H1 (cell line): ENCODE measurements at regions not wholly inside any gene's neighbourhood (a gene's known extent, or its start where the extent isn't known, plus 50 kb on each side); places are given as distances from the start of the nearest gene placed in this dataset.

Experiments
- CTCF ChIA-PET: fragments of 300-600 bp; sonication (Branson Sonifier 250); formaldehyde crosslinking; loops from one replicate; lab custom pipeline; 2021; ENCODE audit not compliant: partially characterized antibody; lab: Charles Lee
- POLR2A ChIA-PET: fragments of 300-600 bp; sonication (Branson Sonifier 250); formaldehyde crosslinking; loops from one replicate; lab custom pipeline; 2021; ENCODE audit warnings: inconsistent platforms; ENCODE audit not compliant: partially characterized antibody; lab: Charles Lee
- DNase-seq, 2 experiments: peaks; one replicate each; pipeline versions ENCODE4 v3.0.0 to v3.0.0-alpha.2; 2010 to 2022; ENCODE audit warnings: low spot score in 2 of 2, low read depth in 1 of 2, mixed read lengths in 1 of 2
- FAIRE-seq: peaks from 2 replicates; lab custom pipeline; 2011; peaks lifted over from hg19 to GRCh38; lab: Jason Lieb, UNC
- H2AFZ ChIP-seq: 2 replicates; pipeline ENCODE4 v1.8.1; 2012; ENCODE audit warnings: low read length, inconsistent platforms
- H2AK5ac ChIP-seq: 2 replicates; pipeline ENCODE4 v1.6.1; 2013; ENCODE audit warnings: low read depth, low read length
- H2BK120ac ChIP-seq: replicated peaks from 2 replicates; pipeline ENCODE3; 2013; ENCODE audit warnings: low read depth, low read length, inconsistent platforms
- H2BK12ac ChIP-seq: 2 replicates; pipeline ENCODE4 v1.6.1; 2013; ENCODE audit warnings: low read depth, low read length
- H2BK15ac ChIP-seq: 2 replicates; pipeline ENCODE4 v1.6.1; 2013; ENCODE audit warnings: low read length
- H2BK20ac ChIP-seq: 2 replicates; pipeline ENCODE4 v1.6.1; 2013; ENCODE audit warnings: low read length
- H2BK5ac ChIP-seq: 2 replicates; pipeline ENCODE4 v1.6.1; 2013; ENCODE audit warnings: low read depth, low read length
- H3K14ac ChIP-seq: 2 replicates; pipeline ENCODE4 v1.6.1; 2013; ENCODE audit warnings: inconsistent platforms; ENCODE audit not compliant: insufficient read length
- H3K18ac ChIP-seq: 2 replicates; pipeline ENCODE4 v1.6.1; 2013; ENCODE audit warnings: low read length; ENCODE audit errors: extremely low read depth
- H3K23ac ChIP-seq: 2 replicates; pipeline ENCODE4 v1.6.1; 2013; ENCODE audit warnings: inconsistent platforms; ENCODE audit not compliant: insufficient read length
- H3K23me2 ChIP-seq: 2 replicates; pipeline ENCODE4 v1.6.1; 2013; ENCODE audit warnings: low read depth, low read length
- H3K27ac ChIP-seq: 2 replicates; pipeline ENCODE4 v1.6.1; 2011; ENCODE audit warnings: low read depth, low read length, inconsistent platforms
- H3K27me3 ChIP-seq, 4 experiments: replicated peaks in 1 of 4; 1 replicate in 1 of 4; 2 replicates in 3 of 4; pipeline versions ENCODE4 v1.6.1 to v1.8.1; 2011 to 2013; ENCODE audit warnings: low read length in 3 of 4, mild to moderate bottlenecking in 3 of 4, inconsistent platforms in 2 of 4, mixed read lengths in 2 of 4, moderate library complexity in 1 of 4; ENCODE audit not compliant: control insufficient read depth in 3 of 4, insufficient read depth in 3 of 4; ENCODE audit errors: extremely low read depth in 1 of 4
- H3K36me3 ChIP-seq, 4 experiments: 2 replicates each; pipeline versions ENCODE4 v1.6.1 to v1.8.1; 2011 to 2013; ENCODE audit warnings: mild to moderate bottlenecking in 4 of 4, low read length in 3 of 4, moderate library complexity in 2 of 4, control low read depth in 1 of 4, inconsistent platforms in 1 of 4; ENCODE audit not compliant: insufficient read depth in 4 of 4, control insufficient read depth in 2 of 4
- H3K4ac ChIP-seq: replicated peaks from 2 replicates; pipeline ENCODE3; 2013; ENCODE audit warnings: low read length, low read depth, mixed read lengths, inconsistent platforms; ENCODE audit not compliant: insufficient read length
- H3K4me1 ChIP-seq, 4 experiments: replicated peaks in 1 of 4; 1 replicate in 1 of 4; 2 replicates in 3 of 4; pipeline versions ENCODE4 v1.6.1 to v1.8.1; 2011 to 2013; ENCODE audit warnings: low read length in 3 of 4, inconsistent platforms in 2 of 4, mixed read lengths in 1 of 4; ENCODE audit not compliant: insufficient read depth in 4 of 4, control insufficient read depth in 3 of 4
- H3K4me2 ChIP-seq, 2 experiments: 2 replicates each; pipeline versions ENCODE4 v1.6.1 to v1.8.1; 2011 to 2013; ENCODE audit warnings: low read depth in 2 of 2, low read length in 2 of 2, control low read depth in 1 of 2, inconsistent platforms in 1 of 2, mild to moderate bottlenecking in 1 of 2; ENCODE audit not compliant: insufficient read depth in 1 of 2
- H3K4me3 ChIP-seq, 4 experiments: fragments of 200-600, 300-600 bp in 1 of 4; sonication (generic), shearing (Covaris generic), sonication (Bioruptor Twin) in 1 of 4; 2 replicates each; pipeline versions ENCODE4 v1.5.1 to v1.8.1; 2011 to 2016; ENCODE audit warnings: low read length in 4 of 4, low read depth in 3 of 4, control low read depth in 2 of 4, inconsistent platforms in 2 of 4, mild to moderate bottlenecking in 2 of 4, mixed read lengths in 1 of 4, moderate library complexity in 1 of 4; ENCODE audit not compliant: insufficient read depth in 2 of 4; ENCODE audit errors: extremely low read depth in 1 of 4
- H3K56ac ChIP-seq: replicated peaks from 2 replicates; pipeline ENCODE3; 2013; ENCODE audit warnings: low read depth, mild to moderate bottlenecking, mixed read lengths, low read length, inconsistent platforms; ENCODE audit not compliant: insufficient read length
- H3K79me1 ChIP-seq: 2 replicates; pipeline ENCODE4 v1.6.1; 2013; ENCODE audit warnings: low read depth, low read length, control low read depth
- H3K79me2 ChIP-seq, 2 experiments: 2 replicates each; pipeline versions ENCODE4 v1.6.1 to v1.8.1; 2012 to 2013; ENCODE audit warnings: low read length in 2 of 2, mild to moderate bottlenecking in 2 of 2, inconsistent platforms in 1 of 2; ENCODE audit not compliant: insufficient read depth in 2 of 2, control insufficient read depth in 1 of 2
- H3K9ac ChIP-seq, 4 experiments: replicated peaks in 1 of 4; 1 replicate in 1 of 4; 2 replicates in 3 of 4; pipeline versions ENCODE4 v1.6.1 to v1.8.1; 2011 to 2013; ENCODE audit warnings: low read depth in 3 of 4, low read length in 3 of 4, control low read depth in 2 of 4, mild to moderate bottlenecking in 2 of 4, moderate library complexity in 2 of 4, inconsistent platforms in 1 of 4; ENCODE audit errors: extremely low read depth in 1 of 4
- H3K9me3 ChIP-seq, 2 experiments: 2 replicates each; pipeline versions ENCODE4 v1.6.1 to v1.8.1; 2012 to 2013; ENCODE audit warnings: mild to moderate bottlenecking in 2 of 2, moderate library complexity in 2 of 2, control low read depth in 1 of 2, inconsistent platforms in 1 of 2, low read depth in 1 of 2, low read length in 1 of 2, mixed read lengths in 1 of 2; ENCODE audit not compliant: insufficient read depth in 2 of 2
- H4K20me1 ChIP-seq, 2 experiments: replicated peaks in 1 of 2; 2 replicates each; pipeline versions ENCODE3 to v1.8.1; 2011 to 2013; ENCODE audit warnings: inconsistent platforms in 2 of 2, low read length in 2 of 2, mild to moderate bottlenecking in 1 of 2; ENCODE audit not compliant: insufficient read depth in 2 of 2, control insufficient read depth in 1 of 2
- H4K5ac ChIP-seq: 2 replicates; pipeline ENCODE4 v1.6.1; 2013; ENCODE audit warnings: low read length, low read depth, mixed read lengths, inconsistent platforms; ENCODE audit not compliant: insufficient read length
- H4K8ac ChIP-seq: 2 replicates; pipeline ENCODE4 v1.8.0; 2013; ENCODE audit warnings: mild to moderate bottlenecking, moderate library complexity, low read length, inconsistent platforms; ENCODE audit not compliant: insufficient read depth; ENCODE audit errors: extremely low read depth
- H4K91ac ChIP-seq: replicated peaks from 2 replicates; pipeline ENCODE3; 2013; ENCODE audit warnings: low read length, mixed read lengths, inconsistent platforms; ENCODE audit not compliant: insufficient read length
- EGR1 ChIP-seq: IDR thresholded peaks from 2 replicates; pipeline ENCODE4 v1.6.1; 2011; ENCODE audit warnings: low read depth, low read length, borderline replicate concordance
- MAX ChIP-seq: IDR thresholded peaks from 2 replicates; pipeline ENCODE4 v1.6.1; 2012; ENCODE audit warnings: inconsistent platforms
- PHF8 ChIP-seq: fragments of 200-600 bp; sonication (generic); conservative IDR thresholded peaks from 2 replicates; pipeline ENCODE4 v1.7.1; 2012; ENCODE audit warnings: low read depth, mild to moderate bottlenecking, inconsistent platforms, low read length, moderate library complexity
- POLR2A ChIP-seq, 2 experiments: IDR thresholded peaks; 1 replicate in 1 of 2; 2 replicates in 1 of 2; pipeline ENCODE4 v1.6.1; 2011; ENCODE audit warnings: low read depth in 2 of 2, low read length in 2 of 2, mild to moderate bottlenecking in 2 of 2; ENCODE audit errors: control extremely low read depth in 1 of 2
- TAF1 ChIP-seq: IDR thresholded peaks from 2 replicates; pipeline ENCODE4 v1.6.1; 2011; ENCODE audit warnings: mild to moderate bottlenecking, low read depth, low read length
- TCF12 ChIP-seq: IDR thresholded peaks from 2 replicates; pipeline ENCODE4 v1.6.1; 2011; ENCODE audit warnings: low read depth, mild to moderate bottlenecking, low read length

DNA sequence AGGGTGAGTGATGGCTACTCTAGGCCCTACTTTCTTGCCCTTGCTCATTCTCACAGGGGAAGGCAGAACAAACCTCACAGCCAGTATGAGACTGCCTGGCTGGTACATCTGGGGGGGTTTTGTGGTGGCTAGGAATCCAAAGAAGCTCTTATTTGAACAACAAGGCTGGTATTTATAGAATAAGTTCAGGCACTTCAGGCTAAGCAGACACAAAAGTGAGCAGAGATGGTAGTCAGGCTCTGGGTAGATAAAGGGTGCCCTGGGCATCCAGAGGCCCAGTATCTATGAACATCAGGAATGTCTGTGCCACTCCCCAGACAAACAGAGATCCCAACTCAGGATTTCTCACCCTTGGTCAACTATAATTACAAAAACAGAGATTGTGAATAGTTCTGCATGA lies 57.2 kb upstream of the RTN4 start:
- Histone ChIP-seq H3K56ac (no peak overlapping the region), H2AFZ (no peak overlapping the region), H3K23ac (no peak overlapping the region), H4K20me1 (no peaks in the 10 kb centered on the region), H2AK5ac (no peak overlapping the region), H3K9ac (no peak overlapping the region), H3K27me3 (no peaks in the 10 kb centered on the region), H3K79me1 (no peaks in the 10 kb centered on the region), H3K79me2 (no peaks in the 10 kb centered on the region), H2BK12ac (no peak overlapping the region), H3K27ac (no peak overlapping the region; the same call in 1 of the 2 replicates), H2BK15ac (no peak overlapping the region), H4K5ac (no peak overlapping the region), H3K14ac (no peak overlapping the region), H3K4me1 (peaks cover 0 to 6% (median 2%) of the 10 kb centered on the region in 4 experiments; a peak in 5 of 7 replicates), H3K4ac (no peak overlapping the region), H2BK120ac (no peak overlapping the region), H4K91ac (no peak overlapping the region), H3K36me3 (no peaks in the 10 kb centered on the region), H3K9me3 (no peaks in the 10 kb centered on the region), H2BK20ac (no peak overlapping the region), H3K4me3 (no peak overlapping the region), H3K18ac (no peak overlapping the region), H2BK5ac (no peak overlapping the region), H4K8ac (no peak overlapping the region), H3K23me2 (no peaks in the 10 kb centered on the region), H3K4me2 (no peak overlapping the region)
- no peak for DNase-seq
- TF ChIP-seq TAF1 = no peak
- no peak for TF ChIP-seq TCF12
- no peak for TF ChIP-seq PHF8
- TF ChIP-seq MAX = no peak
- TF ChIP-seq EGR1 = no peak
- TF ChIP-seq POLR2A (IDR thresholded peaks at IDR 0.05; ENCODE audit: control extremely low read depth in 1 of 2, low read depth in 2 of 2, low read length in 2 of 2) = no peak
- ChIA-PET CTCF (interaction anchor here (0.5 to 4.8 kb wide), 4 partner anchors 8 to 70 kb away, joined by 3 to 26 read pairs (median 4); no protein-coding TSS in a partner anchor), POLR2A (no interaction called here)
- no peak for FAIRE-seq
